Globus pallidus (tissue), 1 donor: ENCODE measurements at regions not wholly inside any gene's neighbourhood (a gene's known extent, or its start where the extent isn't known, plus 50 kb on each side); places are given as distances from the start of the nearest gene placed in this dataset.

ENCODE experiments used
- DNase-seq: peaks from one replicate; pipeline ENCODE4 v3.0.0-alpha.2; 2015; ENCODE audit warnings: low spot score

DNA sequence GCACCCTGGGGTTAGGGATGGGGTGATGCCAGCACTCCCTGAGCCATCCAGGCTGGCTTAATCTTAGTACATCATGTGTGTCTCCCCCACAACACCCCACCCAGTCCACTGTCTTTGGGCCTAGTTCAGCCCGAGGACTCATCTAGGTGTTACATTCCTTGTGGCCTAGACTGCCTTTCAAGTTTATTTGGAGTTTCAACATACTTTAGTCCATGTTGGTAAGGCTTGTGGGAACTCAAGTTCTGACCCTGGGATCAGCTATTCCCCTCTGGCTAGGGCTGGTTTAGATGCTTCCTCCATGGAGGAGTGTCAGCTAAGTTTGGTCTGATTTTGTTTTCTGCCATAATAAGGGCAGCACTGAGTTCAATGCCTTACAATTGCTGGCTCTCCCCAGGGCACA is 302.4 kb downstream of the SMARCA2 start:
- DNase-seq: no peak

DNA sequence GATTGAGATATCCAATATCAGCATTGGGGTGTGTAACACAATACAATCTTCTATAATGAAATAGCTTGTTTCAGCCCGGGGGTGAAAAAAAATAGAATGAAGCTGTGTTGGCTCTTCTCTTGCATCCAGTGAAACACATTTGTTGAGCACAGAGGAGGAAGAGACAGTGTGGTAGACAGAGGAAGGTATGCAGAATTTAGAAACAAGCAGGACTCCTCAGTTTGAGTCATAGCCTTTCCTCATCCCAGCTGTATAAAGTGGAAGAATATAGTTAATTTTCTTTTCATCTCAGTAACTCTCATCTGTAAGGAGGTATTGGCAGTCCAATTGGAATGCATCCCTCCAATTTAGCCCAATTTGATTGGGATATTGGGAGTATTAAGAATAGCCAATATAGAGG is 302.2 kb upstream of the VLDLR start:
- DNase-seq: no peak

DNA sequence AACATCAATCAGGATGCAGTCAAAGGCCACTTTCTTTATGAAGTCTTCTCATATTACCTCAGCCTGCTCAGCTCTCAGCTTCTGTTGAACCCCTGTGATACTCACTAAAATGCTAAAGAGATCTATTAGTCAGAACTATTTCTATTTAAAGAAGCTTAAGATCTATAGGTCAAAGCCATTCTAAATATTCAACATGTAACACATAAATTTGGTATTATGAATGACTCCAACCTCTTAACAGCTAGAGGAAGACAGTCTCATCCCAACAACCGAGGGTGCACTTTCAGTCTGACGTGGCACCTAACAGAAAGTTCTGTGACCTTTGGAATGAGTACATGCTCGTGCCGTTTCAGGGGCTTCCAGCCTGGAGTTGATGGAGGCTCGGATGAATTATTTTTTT is 301.5 kb upstream of the VLDLR start:
- DNase-seq: no peak

DNA sequence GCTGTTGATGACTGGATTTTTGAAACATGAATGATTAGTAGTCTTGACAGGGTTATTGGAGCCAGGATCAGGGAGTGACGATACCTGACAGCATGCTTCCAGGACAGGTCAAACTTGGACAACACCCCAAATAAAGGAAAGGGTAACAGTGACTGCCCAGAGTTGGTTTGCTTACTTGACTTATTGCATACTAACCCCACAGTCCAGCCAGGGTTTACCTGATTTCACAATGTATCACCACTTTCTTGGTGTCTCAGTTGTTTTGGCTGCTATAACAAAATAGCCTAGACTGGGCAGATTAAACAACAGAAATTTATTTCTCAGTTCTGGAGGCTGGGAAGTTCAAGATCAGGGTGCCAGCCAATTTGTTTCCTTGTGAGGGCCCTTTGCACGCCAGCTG is 301.0 kb upstream of the VLDLR start:
- no peak for DNase-seq

DNA sequence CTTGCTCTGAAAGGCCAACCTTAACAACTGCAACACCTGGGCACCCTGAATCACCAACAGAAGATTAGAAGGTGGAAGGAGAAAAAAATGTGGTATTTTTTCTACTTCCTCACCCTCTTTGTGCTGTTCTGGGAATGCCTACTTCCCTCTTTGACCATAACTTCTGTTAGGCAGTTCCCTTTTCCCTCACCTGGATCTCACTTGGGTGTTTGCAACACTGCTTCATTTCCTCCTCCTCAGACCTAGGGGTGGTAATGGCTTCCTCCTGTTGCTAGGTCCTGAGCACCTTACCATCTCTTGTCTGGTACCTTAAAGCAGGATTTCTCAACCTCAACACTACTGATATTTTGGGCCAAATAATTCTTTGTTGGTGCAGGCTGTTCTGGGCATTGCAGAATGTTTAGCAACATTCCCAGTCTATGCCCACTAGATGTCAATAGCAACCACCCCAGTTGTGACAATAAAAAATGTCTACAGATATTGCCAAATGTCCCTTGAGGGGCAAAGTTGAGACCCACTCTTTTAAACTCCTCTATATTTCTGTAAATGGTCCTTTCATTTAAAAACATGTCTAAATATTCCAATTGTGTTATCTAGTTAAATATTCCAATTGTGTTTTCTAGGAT is 300.0 kb upstream of the VLDLR start:
- no peak for DNase-seq

DNA sequence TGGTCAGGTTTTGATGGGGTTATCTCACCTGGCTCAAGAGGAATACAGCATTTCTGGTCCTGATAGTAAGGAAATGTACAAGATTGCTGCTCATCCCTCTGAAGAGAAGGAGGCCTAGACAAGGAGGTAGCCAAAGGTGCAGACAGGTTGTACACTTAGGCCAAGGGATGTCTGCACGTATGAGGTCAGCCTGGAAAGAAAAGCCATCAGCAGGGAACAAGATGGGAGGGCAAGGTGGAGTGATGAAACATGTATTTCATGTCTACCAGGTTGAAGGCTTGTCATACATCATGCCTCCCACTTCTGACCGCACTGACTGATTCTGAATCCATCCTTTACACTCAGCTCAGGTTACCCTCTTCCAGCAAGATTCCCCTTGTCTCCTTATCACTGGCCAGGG is 296.8 kb upstream of the VLDLR start:
- no peak for DNase-seq

DNA sequence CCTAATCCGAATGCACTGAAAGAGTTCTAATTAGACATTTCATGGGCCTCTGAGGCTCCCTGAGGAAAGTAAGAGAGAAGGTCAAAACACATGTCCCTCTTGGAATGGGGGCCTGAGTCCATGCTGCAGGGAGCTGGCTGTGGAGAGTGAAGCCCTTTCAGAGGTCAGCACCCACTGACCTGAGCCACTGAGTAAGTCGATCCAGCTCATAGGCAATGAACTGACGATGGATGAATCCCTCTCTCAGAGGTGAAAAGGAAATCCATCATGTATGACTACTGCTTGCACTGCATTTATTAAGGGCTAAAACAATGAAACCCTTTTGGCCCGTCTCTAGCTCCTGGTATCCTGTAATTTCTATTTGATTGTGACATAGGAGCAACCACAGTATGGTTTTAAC is 288.9 kb upstream of the VLDLR start:
- no peak for DNase-seq

DNA sequence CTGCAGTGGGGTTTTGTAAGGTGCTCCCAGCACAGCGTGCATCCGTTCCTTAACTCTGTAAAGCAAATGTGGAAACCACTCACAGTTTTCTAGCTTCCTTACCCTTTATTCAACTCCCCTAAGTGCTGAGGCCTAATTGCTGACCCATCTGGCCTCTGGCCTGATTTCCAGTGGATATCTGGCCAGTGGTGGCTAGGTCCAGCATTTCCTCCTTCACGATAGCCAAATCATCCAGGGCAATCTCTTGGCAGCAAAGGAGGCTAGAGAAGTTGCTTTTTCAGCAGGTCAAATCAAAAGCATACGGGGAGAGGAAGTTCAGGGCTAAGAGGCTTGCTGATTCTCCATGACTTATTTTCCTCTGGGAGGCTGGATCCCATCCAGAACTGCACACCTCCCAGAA is 286.3 kb upstream of the VLDLR start:
- no peak for DNase-seq

DNA sequence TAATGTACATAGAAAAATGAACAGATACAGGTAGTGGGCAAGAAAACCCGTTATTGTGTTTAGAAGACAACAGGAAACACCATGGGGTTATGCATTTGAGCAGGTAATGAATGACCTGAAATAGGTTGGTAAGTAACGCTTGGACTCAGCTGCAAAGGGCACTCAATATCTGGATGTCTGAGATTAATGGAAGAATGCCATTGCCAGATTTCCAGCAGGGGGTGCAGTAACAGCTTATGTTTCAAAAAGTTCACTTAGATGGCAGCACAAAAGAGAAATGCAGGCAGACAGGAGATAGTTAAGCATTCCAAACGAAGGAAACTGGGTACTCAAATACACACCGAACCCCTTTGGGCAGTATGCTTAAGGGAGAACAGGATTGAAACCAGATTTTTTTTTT is 285.5 kb upstream of the VLDLR start:
- peak; percentile 12 for DNase-seq

DNA sequence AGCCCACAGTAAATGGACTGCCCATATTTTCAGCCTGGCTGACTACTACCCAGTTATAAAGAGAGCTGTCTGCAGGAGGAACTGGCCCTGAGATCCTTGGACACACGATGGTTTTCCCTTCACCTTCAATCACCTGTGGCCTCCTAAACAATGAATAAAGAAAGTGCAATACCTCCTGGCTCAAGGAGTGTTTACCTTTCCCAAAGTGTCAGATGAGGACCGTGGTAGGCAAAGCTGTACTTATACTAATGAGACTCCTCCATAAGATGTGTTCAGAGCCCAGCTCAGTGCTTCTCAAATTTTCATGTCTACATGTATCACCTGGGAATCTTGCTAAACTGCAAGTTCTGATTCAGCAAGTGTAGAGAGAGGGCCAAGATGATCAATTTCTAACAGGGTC is 284.5 kb upstream of the VLDLR start:
- DNase-seq: no peak

DNA sequence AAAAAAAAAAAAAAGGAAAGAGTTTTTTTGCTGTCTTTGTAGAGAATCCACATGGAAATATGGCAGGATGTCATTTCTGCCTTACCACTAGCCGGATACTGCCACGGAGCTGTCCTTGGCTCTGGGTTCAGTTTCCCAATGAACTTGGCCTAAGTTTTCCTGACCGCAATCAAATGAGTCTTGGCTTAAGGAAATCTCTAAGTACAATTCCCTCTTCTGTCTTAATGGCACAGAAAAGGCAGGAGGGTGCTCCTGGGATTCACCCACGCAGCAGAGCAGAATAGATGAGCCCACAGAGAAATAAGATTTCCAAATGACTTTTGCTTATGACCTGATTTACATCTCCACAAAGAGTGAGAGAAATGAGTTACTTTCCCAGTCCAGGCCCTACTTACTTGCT is 284.0 kb upstream of the VLDLR start:
- no peak for DNase-seq

DNA sequence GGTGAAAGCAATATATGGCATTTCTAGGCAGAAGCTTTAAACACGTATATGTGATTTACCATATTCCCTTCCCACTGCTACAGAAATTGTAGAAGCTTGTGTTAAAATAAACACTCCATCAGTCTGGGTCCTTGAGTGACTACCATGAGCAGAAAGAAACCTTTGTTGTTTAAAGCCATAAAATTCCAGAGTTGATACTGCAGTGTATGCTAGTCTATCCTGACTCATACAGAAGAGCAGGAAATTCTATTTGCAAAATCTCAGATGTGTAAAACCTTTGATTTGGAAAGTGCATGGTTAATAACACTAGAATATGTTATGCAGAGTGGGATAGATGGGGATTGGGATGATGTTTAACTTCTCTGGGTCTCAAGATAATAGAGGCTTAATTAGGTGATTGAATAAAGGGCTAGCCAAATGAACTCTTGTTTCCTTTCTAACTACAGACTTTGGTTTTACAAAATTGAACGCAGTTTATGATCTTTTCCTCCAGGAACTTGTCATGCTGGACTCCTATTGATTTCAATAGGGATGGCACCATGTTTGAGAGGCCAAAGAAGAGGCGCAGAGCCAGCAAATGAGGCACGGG is 282.7 kb upstream of the VLDLR start:
- no peak for DNase-seq

DNA sequence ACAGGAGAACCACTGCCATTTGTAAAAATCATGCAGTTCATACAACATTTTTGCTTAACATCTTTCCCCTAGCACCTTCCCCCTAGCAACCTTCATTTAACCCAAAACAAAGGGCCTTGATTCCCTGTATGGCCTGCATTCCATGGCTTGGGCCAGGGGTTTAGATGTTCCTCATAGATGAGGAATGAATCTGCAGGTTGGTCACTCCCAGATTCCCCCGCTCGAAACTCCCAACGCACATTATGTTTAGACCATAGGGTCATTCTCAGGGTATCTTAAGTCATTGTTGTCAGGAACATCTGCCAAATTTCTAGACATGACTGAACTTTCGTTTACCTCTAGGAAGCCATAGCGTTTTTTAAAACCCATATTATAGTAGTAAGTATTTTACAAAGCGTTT is 282.2 kb upstream of the VLDLR start:
- DNase-seq: no peak

DNA sequence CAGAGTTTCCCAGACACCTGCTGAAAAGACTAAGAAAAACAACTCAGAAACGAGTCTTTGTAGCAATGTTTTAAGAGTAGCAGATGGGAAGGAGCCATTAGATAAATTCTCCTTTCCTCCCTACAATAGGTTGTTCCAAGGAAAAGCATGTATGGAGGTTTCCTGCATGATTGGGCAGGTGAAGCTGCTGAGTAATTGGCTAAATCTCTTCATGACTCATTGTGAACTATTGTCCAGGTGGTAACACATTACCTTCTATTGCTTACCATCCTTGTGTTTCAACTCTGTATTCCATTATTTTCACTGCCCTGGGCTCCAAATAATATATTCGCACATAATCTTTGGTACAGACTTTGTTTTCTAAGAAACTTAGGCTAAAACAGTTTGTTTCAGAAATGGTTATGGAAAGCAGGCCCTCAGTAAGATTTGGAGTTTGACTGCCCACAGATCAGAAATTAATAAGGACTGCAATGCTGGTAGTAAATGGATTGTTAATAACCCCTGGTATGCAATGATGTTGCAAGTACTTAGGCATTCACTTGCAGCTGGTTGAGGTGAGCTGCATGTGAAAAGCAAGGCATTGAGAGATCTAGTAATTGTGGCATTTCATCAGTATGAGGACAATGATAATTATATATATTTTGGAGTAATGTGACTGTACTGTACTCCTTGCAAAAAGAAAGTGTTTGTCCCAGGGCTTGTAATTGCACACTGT is 281.4 kb upstream of the VLDLR start:
- no peak for DNase-seq

DNA sequence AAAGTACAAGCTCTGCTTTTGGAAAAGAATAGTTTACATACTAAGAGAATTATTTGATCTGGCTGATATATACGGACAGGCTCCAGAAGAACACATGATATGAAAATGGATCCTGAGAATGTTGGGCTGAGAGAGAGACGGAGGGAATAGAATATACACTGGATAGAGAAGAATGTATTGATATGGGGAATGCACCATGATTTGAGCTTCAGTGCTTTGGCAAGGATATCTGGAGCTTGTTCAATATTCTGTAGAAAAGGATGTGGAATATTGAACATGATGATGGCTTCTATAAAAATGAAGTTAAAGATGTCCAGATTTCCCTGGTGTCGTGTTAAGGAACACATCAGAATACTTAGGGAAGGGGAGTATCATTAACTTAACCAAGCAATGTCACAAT is 280.5 kb upstream of the VLDLR start:
- no peak for DNase-seq

DNA sequence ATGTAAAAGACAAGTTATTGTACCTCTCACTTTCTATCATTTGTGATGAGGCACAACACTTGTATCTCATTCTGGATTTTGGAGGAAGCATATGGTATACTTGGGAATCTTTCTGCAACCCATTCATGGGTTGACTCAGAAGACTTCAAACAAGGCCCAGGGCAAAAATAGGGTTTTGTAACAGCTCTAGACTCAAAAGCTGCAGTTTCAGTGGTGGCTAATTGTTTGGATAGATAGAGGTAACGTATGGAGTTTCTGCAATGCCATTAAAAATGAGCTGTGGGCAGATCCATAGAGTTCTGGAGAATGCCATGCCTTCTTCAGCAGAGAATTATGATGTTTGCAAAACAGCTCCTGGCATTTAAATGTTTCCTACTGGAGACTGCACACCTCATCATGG is 279.6 kb upstream of the VLDLR start:
- DNase-seq: no peak

DNA sequence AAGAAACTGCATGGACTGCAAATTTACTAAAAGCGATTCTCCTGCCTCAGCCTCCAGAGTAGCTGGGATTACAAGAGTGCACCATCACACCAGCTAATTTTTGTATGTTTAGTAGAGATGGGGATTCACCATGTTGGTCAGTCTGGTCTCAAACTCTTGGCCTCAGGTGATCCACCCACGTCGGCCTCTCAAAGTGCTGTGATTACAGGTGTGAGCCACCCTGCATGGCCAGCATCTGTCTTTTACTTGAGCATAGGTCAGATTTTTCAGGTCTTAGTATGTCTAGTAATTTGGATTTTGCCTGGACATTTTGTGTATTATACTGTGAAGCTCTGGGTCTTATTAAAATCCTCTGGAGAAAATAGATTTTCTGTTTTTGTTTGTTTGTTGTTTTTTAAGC is 277.8 kb upstream of the VLDLR start:
- no peak for DNase-seq

DNA sequence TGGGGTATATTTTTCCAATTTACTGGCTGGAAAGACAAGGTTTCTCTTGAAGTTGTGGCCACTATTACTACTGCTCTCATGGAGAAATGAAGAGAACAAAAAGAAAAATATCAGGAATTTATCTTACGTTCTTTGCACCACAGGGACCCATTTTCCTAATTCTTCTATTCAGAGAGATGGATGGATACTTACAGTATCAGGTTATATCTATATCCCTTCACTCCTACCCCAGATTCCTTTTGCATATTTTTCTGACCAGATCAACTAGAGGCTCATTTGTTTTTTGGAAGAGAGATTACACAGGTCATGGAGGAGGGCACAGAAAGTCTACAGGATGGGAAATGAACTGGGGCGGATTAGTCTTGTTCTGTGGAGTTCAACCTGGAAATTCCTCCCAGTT is 277.2 kb upstream of the VLDLR start:
- no peak for DNase-seq

DNA sequence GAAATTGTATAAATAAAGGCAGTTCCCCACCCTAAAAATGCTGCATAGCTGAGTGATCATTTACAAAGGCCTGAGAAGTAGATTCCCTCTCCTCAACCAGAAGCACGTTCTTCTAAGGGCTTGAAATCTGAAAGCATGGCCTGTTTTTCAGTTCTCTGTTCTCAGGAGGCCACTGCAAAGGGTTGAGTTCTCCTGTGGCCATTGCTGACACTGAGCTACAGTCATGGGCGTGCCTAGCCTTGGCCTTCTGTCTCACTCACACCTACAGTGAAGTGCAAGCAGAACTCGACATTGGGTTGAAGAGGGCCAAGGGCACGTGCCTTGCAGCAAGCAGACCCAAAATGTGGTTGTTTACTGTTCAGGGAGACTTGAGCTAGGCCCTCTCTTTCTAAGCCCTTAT is 276.6 kb upstream of the VLDLR start:
- DNase-seq: no peak

DNA sequence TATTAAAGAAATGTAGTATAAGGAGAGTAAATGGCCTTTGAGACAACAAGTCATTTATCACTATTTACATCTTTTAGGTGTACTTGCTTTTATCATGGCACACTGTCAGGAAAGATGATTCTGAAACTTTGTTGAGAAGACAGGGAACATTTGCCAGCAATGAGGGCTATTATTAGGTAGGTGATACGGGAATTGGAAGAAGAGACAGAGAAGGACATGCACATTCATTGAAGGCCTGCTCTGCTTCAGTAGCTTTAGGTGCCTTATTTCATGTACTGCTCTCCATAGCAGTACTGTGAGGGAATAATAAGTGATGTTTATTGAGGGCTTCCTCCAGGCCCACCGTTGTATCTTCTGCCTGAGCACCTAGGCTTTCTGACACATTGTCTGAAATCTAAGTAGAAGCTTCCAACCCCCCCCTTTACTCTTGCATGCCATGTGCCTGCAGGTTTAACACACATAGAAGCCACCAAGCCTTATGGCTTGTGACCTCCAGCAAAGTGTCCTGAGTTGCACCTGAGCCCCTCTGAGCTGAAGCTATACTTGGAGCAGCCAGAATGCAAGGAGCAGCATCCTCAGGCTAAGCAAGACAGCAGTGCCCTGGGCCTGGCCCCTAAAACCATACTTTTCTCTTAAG is 275.2 kb upstream of the VLDLR start:
- DNase-seq: no peak

DNA sequence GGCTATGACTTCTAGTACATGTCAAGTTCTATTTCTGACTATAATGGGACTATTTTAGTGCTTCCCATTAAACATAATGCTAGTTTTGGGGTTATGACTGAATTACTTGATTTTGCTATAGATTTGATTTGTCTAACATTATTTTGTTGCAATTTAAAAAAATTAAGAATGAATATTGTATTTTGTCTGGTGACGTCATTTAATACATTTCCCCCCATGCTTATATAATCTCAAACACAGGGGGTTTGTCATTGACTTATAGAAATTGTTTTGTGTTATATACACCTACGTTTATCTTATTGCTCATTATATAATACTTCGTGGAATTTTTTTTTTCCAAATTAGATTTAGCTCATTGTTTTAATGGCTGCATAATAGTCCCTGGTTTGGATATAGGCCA is 270.3 kb upstream of the VLDLR start:
- no peak for DNase-seq

DNA sequence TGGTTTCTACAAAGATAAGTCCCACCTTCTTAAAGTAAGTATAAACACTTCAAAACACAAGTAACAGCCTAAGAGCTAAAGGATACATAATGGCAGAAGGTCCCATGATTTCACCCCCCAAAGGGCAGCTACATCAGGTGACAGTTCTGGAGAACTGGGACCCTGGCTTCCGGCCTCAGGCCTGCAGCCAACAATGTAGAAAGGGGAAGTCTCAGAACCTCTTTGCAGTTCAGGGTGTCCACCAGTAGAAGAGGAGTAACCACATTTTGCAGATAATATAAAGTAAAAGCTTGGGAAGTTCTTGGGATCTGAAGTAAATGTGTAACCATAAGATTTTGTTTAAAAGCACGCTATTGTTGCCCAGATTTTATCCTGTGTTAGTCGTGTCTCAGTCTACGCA is 267.4 kb upstream of the VLDLR start:
- DNase-seq: no peak
